Fibroblast of mammary gland (primary cell): ENCODE measurements at regions not wholly inside any gene's neighbourhood (a gene's known extent, or its start where the extent isn't known, plus 50 kb on each side); places are given as distances from the start of the nearest gene placed in this dataset.

Source experiments
- DNase-seq: peaks from one replicate; pipeline ENCODE4 v3.0.0-alpha.2; 2010; ENCODE audit warnings: low read depth
- H3K4me3 ChIP-seq: 2 replicates; pipeline ENCODE4 v1.5.1; 2011; ENCODE audit warnings: low read depth, mild to moderate bottlenecking, low read length, moderate library complexity; ENCODE audit not compliant: control insufficient read depth
- TF ChIP-seq, protein P1 (sequence below): conservative IDR thresholded peaks from 2 replicates; pipeline ENCODE4 v1.5.1; 2011; ENCODE audit warnings: low read depth, low read length, inconsistent platforms; ENCODE audit not compliant: control insufficient read depth, insufficient read depth

DNA sequence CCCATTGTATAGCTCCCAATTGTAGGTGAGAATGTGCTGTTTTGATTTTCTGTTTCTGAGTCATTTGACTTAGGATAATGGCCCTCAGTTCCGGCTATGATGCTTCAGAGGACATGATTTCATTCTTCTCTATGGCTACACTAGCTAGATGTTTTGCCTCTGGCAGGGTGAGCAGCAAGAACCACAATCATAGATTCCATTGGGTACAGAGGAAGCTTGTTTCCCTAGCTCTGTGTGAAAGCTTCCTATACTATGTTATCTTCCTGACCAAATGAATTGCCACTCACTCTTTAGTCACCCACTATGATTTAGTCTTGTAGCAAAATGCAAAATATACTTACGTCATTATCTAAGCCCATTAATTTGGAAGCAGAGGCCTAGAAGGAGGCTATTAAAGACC, 616.3 kb downstream of the PLA2G4A start:
- no peak overlapping the region for H3K4me3 ChIP-seq

DNA sequence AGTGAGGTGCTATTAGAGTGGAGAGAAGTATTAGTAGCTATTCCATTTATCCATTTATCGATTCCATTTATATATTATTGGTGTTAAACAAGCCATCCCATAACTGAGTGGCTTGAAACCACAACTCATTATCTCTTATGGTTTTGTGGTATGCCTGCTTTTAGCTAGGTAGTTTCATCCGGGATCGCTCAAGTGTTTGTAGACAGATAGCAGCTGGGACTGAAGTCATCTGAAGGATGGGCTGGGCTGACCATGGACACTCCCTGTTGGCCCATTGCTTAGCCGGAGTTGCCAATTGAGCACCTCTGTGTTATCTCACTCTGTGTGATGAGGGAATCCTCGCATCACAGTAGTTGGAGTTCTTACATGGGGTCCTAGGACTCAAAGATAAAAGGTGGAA, 622.5 kb downstream of the PLA2G4A start:
- no peak overlapping the region for H3K4me3 ChIP-seq
- no peak for DNase-seq
- TF ChIP-seq, protein P1, sequence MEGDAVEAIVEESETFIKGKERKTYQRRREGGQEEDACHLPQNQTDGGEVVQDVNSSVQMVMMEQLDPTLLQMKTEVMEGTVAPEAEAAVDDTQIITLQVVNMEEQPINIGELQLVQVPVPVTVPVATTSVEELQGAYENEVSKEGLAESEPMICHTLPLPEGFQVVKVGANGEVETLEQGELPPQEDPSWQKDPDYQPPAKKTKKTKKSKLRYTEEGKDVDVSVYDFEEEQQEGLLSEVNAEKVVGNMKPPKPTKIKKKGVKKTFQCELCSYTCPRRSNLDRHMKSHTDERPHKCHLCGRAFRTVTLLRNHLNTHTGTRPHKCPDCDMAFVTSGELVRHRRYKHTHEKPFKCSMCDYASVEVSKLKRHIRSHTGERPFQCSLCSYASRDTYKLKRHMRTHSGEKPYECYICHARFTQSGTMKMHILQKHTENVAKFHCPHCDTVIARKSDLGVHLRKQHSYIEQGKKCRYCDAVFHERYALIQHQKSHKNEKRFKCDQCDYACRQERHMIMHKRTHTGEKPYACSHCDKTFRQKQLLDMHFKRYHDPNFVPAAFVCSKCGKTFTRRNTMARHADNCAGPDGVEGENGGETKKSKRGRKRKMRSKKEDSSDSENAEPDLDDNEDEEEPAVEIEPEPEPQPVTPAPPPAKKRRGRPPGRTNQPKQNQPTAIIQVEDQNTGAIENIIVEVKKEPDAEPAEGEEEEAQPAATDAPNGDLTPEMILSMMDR: no peak

More for the DNA sequence above, 616.3 kb downstream of the PLA2G4A start:
- DNase-seq: no peak
- TF ChIP-seq, protein P1: no peak

DNA sequence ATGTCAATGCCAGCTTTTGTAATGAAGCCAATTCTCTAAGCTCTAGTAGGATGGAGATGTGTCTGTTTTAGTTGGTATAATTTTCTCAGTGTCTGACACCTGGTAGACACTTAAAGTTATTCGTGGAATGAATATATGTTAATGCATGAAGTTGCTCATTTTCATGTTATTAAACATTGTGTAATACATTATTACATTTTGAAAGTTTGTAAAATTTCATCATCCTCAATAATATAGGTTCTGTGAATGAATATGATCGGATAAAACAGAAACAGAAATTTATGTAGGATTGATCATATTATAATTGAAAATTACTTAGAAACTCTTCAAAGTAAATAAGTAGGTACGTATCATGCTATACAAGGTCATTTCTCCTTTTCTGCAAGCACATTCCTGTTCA, 625.3 kb downstream of the PLA2G4A start:
- no peak for DNase-seq
- TF ChIP-seq, protein P1: no peak
- H3K4me3 ChIP-seq: no peak overlapping the region

DNA sequence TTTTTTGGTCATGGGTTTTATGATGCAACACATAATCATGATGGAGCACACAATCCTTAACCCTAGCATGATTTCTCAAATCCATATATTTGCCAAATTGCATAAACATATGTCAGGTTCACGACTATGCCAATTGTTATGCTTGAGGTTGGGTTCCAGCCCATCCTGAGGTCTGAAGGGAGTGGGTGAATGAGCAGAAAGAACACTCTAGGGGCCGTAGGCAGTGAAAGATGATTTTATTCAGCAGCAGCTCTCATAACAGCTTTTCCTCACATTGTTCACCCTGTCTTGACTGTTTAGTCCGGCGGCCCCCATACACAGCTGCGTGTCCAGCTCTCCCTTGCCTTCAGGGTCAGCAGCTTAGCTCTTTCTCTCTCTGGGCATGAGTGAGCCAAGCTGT, 627.7 kb downstream of the PLA2G4A start:
- TF ChIP-seq, protein P1: no peak
- H3K4me3 ChIP-seq: no peak overlapping the region
- DNase-seq: no peak

DNA sequence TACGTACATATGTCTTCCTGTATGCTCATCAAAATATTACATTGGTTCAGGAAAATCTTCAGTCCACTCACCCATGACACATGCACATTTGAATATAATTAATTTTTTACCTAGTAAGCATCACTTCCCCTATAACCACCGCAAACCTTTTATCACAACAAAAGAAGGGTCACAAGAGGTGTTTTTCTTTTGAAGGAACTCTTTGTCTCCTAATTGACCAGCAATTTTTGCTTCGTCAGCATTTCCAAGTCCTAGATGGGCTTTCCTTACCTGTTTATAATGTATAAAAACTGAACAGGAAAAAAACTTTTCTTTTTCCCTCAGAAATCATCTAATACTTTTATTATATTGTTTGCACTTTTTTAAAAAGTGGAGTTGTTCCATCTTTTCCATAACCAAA, 631.3 kb downstream of the PLA2G4A start:
- H3K4me3 ChIP-seq: no peak overlapping the region
- TF ChIP-seq, protein P1: no peak
- DNase-seq: no peak

DNA sequence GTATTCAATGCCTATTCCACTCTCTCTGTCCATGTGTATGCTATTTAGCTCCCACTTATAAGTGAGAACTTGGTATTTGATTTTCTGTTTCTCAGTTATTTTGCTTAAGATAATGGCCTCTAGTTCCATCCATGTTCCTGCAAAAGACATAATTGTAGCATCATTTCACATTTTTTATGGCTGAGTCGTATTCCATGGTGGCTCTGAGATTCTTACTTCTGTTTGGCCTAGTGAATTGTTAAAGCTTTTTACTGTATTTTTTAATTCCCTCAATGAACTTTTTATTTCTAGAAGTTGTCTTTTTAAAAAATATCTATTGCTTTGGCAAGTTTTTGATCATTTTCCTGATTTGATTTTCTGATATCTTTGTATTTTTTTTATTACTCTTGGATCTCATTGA, 635.6 kb downstream of the PLA2G4A start:
- H3K4me3 ChIP-seq: no peak overlapping the region
- DNase-seq: no peak
- TF ChIP-seq, protein P1: no peak

DNA sequence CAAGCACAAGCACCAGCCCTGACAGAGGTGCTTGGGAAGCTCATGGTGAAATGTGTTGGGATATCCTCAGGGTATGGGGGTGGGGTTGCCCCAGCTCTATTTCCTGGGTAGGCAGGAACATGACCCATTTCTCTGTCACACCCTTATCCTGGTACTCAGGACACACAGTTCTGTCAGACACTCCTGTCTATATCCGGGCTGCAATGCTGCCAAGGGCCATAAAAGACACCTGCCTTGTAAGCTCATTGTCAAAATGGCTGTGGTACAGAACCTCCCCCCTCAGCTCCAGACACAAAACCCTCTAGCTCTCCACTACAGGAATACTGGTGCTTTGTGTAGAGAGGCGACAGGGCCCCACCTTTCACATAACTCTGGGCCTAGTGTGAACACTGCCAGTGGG, 636.7 kb downstream of the PLA2G4A start:
- H3K4me3 ChIP-seq: no peak overlapping the region
- no peak for DNase-seq
- TF ChIP-seq, protein P1: no peak
